PC-9 (cell line): ENCODE measurements at regions not wholly inside any gene's neighbourhood (a gene's known extent, or its start where the extent isn't known, plus 50 kb on each side); places are given as distances from the start of the nearest gene placed in this dataset.

ENCODE experiments used
- BruUV-seq: library from RNA; stranded (reverse); fragments of 400-500 nt; replicated peaks from 2 replicates; lab custom pipeline; 2021; lab: Mats Ljungman, UMichigan
- CTCF ChIA-PET: fragments of 300-600 bp; sonication (Branson Sonifier 250); formaldehyde crosslinking; loops from one replicate; lab custom pipeline; 2022; ENCODE audit warnings: antibody characterized with exemption; lab: Charles Lee
- POLR2A ChIA-PET: fragments of 300-600 bp; sonication (Branson Sonifier 250); formaldehyde crosslinking; loops from one replicate; lab custom pipeline; 2022; ENCODE audit warnings: antibody characterized with exemption; ENCODE audit not compliant: unreplicated experiment; lab: Charles Lee
- DNase-seq, 2 experiments: peaks; one replicate each; pipeline versions ENCODE4 v3.0.0 to v3.0.0-alpha.2; 2015 to 2022; ENCODE audit warnings: mixed read lengths in 1 of 2
- H2AFZ ChIP-seq: fragments of 200-600 bp; sonication (generic); 2 replicates; pipeline ENCODE4 v1.8.1; 2017; ENCODE audit warnings: antibody characterized with exemption
- H3F3A ChIP-seq: fragments of 200-600 bp; sonication (generic); 2 replicates; pipeline ENCODE4 v1.8.1; 2017; ENCODE audit warnings: antibody characterized with exemption, mild to moderate bottlenecking, low read depth; ENCODE audit not compliant: insufficient read depth
- H3K27ac ChIP-seq: fragments of 200-600 bp; sonication (generic); 2 replicates; pipeline ENCODE4 v1.6.1; 2016; ENCODE audit warnings: mixed run types
- H3K27me3 ChIP-seq: fragments of 200-600 bp; sonication (generic); 2 replicates; pipeline ENCODE4 v1.6.1; 2016; ENCODE audit warnings: low read depth, mixed run types; ENCODE audit not compliant: insufficient read depth
- H3K36me3 ChIP-seq: fragments of 200-600 bp; sonication (generic); 2 replicates; pipeline ENCODE4 v1.6.1; 2016; ENCODE audit warnings: low read depth, mixed run types
- H3K4me1 ChIP-seq: fragments of 200-600 bp; sonication (generic); replicated peaks from 2 replicates; pipeline ENCODE4 v1.6.1; 2016; ENCODE audit warnings: mixed run types; ENCODE audit not compliant: insufficient read depth
- H3K4me2 ChIP-seq: fragments of 200-600 bp; sonication (generic); 2 replicates; pipeline ENCODE4 v1.6.1; 2017; ENCODE audit warnings: mixed run types
- H3K4me3 ChIP-seq: fragments of 200-600 bp; sonication (generic); 2 replicates; pipeline ENCODE4 v1.6.1; 2016; ENCODE audit warnings: mixed run types
- H3K79me2 ChIP-seq: fragments of 200-600 bp; sonication (generic); 2 replicates; pipeline ENCODE4 v1.6.1; 2017; ENCODE audit warnings: low read depth, mixed run types
- H3K9me2 ChIP-seq: fragments of 200-600 bp; sonication (generic); 2 replicates; pipeline ENCODE4 v1.8.1; 2017; ENCODE audit warnings: mild to moderate bottlenecking; ENCODE audit not compliant: insufficient read depth
- H3K9me3 ChIP-seq: fragments of 200-600 bp; sonication (generic); 2 replicates; pipeline ENCODE4 v1.8.1; 2016; ENCODE audit warnings: low read depth; ENCODE audit not compliant: insufficient read depth
- H4K20me1 ChIP-seq: fragments of 200-600 bp; sonication (generic); 2 replicates; pipeline ENCODE4 v1.8.1; 2017; ENCODE audit not compliant: insufficient read depth
- EZH2 ChIP-seq: fragments of 200-600 bp; sonication (generic); IDR thresholded peaks from 2 replicates; pipeline ENCODE4 v1.8.0; 2017; ENCODE audit warnings: antibody characterized with exemption, low read depth
- intact Hi-C: fragments of 100-400 bp; cut with micrococcal nuclease; formaldehyde crosslinking; loops from one replicate; pipeline ENCODE4 v1.10.0; 2022; ENCODE audit not compliant: unreplicated experiment
- TF ChIP-seq, protein P1 (sequence below): fragments of 200-600 bp; sonication (generic); conservative IDR thresholded peaks from 2 replicates; pipeline ENCODE4 v1.6.1; 2017; ENCODE audit warnings: mixed run types, antibody characterized with exemption, mild to moderate bottlenecking, moderate library complexity

DNA sequence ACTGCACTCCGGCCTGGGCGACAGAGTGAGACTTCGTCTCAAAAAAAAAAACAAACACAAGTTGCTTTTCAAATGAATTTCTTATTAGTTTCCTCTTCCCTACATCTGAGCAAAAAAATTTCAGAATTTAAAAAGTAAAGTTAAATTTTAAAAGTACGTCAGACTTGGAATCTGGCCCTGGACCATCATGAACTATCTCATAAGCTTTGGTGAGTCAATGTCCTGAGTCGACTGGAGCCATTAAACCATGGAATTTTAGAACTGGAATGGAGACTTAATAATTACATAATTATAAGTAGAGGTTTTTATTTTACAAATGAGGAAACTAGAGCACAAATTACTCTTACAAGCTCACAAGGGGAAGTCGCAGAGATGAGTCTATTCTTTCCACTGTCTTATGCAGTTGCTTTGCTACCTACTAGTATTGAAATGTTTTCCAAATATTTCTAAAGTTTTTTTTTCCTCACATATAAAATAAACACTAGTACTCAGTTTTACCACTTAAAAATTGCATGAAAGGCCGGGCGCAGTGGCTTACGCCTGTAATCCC lies 98.0 kb upstream of the ZNF608 start:
- BruUV-seq = no TSS peak
- no peak overlapping the region for H3K4me2 ChIP-seq
- intact Hi-C loops = no loop called here
- CTCF ChIA-PET = no interaction called here
- H3K4me3 ChIP-seq = no peak overlapping the region
- H3F3A ChIP-seq = peaks cover 4% of the 10 kb centered on the region; the same call in 1 of the 2 replicates
- no peaks in the 10 kb centered on the region for H3K36me3 ChIP-seq
- DNase-seq = no peak
- H3K4me1 ChIP-seq = peaks cover 9% of the 10 kb centered on the region
- H4K20me1 ChIP-seq = no peaks in the 10 kb centered on the region
- no peaks in the 10 kb centered on the region for H3K9me3 ChIP-seq
- no peaks in the 10 kb centered on the region for H3K27me3 ChIP-seq
- no peak overlapping the region for H2AFZ ChIP-seq
- TF ChIP-seq, protein P1, sequence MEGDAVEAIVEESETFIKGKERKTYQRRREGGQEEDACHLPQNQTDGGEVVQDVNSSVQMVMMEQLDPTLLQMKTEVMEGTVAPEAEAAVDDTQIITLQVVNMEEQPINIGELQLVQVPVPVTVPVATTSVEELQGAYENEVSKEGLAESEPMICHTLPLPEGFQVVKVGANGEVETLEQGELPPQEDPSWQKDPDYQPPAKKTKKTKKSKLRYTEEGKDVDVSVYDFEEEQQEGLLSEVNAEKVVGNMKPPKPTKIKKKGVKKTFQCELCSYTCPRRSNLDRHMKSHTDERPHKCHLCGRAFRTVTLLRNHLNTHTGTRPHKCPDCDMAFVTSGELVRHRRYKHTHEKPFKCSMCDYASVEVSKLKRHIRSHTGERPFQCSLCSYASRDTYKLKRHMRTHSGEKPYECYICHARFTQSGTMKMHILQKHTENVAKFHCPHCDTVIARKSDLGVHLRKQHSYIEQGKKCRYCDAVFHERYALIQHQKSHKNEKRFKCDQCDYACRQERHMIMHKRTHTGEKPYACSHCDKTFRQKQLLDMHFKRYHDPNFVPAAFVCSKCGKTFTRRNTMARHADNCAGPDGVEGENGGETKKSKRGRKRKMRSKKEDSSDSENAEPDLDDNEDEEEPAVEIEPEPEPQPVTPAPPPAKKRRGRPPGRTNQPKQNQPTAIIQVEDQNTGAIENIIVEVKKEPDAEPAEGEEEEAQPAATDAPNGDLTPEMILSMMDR = no peak
- TF ChIP-seq EZH2 = no peak
- H3K79me2 ChIP-seq = no peaks in the 10 kb centered on the region
- H3K9me2 ChIP-seq = no peaks in the 10 kb centered on the region
- POLR2A ChIA-PET = no interaction called here
- H3K27ac ChIP-seq = no peak overlapping the region

DNA sequence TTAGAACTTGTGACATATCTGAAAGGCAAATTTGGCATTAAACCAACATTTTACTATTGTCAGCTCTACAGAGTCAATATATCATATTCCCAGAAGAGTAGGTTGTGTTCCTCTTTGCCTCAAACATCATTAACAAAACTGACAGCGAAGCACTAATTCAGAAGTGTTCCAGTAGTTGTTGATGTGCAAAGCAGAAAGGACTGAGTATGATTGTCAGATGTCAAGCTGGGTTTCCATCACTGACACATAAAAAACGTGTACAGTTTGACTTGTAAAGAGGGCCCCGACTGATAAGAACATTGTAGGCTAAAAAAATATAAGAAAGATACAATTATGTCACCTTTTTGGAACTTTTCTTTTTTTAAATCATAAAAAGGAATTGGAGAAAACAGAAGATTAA lies 101.5 kb upstream of the ZNF608 start:
- no peaks in the 10 kb centered on the region for H3K9me3 ChIP-seq
- no peak overlapping the region for H3K27ac ChIP-seq
- no peaks in the 10 kb centered on the region for H4K20me1 ChIP-seq
- no peaks in the 10 kb centered on the region for H3K4me1 ChIP-seq
- TF ChIP-seq EZH2 = no peak
- TF ChIP-seq, protein P1 = no peak
- ChIA-PET CTCF (no interaction called here), POLR2A (no interaction called here)
- no TSS peak for BruUV-seq
- no peaks in the 10 kb centered on the region for H3K79me2 ChIP-seq
- no peaks in the 10 kb centered on the region for H3K9me2 ChIP-seq
- no peak overlapping the region for H3K4me3 ChIP-seq
- no peaks in the 10 kb centered on the region for H3K36me3 ChIP-seq
- no peak overlapping the region for H2AFZ ChIP-seq
- no peaks in the 10 kb centered on the region for H3F3A ChIP-seq
- intact Hi-C loops = no loop called here
- DNase-seq = no peak
- no peak overlapping the region for H3K4me2 ChIP-seq
- H3K27me3 ChIP-seq = no peaks in the 10 kb centered on the region

DNA sequence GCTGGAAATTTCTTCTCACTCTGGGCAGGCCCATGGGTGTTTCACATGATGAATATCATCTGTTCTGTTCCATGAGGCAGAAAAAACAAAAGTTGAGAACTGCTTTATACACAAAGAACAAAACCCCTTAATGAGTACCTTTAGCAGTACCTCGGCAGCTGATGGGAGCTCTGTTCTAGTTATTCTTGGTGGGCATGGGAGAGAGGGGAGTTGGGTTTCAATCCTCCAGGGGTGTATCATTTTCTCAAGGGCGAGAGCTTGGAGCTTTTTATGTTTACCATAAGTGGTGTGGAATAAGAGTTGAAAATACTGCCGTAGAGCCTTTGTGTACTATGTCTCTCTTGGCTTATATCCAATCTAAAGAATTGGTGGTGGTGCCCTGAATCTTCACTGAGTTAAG lies 103.3 kb upstream of the ZNF608 start:
- no peaks in the 10 kb centered on the region for H3K9me2 ChIP-seq
- ChIA-PET CTCF (no interaction called here), POLR2A (no interaction called here)
- H3K27ac ChIP-seq = no peak overlapping the region
- no peaks in the 10 kb centered on the region for H3K36me3 ChIP-seq
- no peaks in the 10 kb centered on the region for H3F3A ChIP-seq
- no TSS peak for BruUV-seq
- intact Hi-C loops = no loop called here
- no peaks in the 10 kb centered on the region for H3K4me1 ChIP-seq
- H3K9me3 ChIP-seq = no peaks in the 10 kb centered on the region
- no peak overlapping the region for H2AFZ ChIP-seq
- H3K27me3 ChIP-seq = no peaks in the 10 kb centered on the region
- no peak for DNase-seq
- H3K79me2 ChIP-seq = no peaks in the 10 kb centered on the region
- TF ChIP-seq, protein P1 = no peak
- TF ChIP-seq EZH2 = no peak
- H3K4me2 ChIP-seq = no peak overlapping the region
- H4K20me1 ChIP-seq = no peaks in the 10 kb centered on the region
- no peak overlapping the region for H3K4me3 ChIP-seq
